ENCODE measurements at regions not wholly inside any gene's neighbourhood (a gene's known extent, or its start where the extent isn't known, plus 50 kb on each side); places are given as distances from the start of the nearest gene placed in this dataset.

DNA sequence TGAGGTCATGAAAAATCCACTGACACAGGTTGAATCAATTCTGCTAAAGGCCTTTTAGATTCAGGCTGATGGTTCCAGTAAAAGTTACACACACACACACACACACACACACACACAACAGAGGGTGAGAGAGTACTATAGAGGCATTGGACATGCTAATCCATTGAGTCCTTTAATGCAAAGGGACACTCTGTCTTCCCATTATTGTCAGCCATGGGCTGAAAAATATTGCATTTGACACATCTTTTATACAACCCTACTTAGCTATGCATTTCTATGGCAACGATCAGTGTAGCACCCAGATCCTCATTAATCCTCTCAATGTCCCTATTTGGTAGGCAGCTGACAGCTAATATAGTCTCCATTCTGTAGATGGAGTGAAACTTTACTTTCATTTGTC, 440.8 kb upstream of the RGPD4 start:
- DNase-seq: no peak
- WGBS, 2 donors: 36 to 56% methylated on average over 1 of the region's 1 CpG
- H3K4me1 ChIP-seq: peaks cover 0 to 8% (median 0%) of the 10 kb centered on the region in 3 donors
- no peaks in the 10 kb centered on the region for H3K9me3 ChIP-seq
- TF ChIP-seq, protein P1, sequence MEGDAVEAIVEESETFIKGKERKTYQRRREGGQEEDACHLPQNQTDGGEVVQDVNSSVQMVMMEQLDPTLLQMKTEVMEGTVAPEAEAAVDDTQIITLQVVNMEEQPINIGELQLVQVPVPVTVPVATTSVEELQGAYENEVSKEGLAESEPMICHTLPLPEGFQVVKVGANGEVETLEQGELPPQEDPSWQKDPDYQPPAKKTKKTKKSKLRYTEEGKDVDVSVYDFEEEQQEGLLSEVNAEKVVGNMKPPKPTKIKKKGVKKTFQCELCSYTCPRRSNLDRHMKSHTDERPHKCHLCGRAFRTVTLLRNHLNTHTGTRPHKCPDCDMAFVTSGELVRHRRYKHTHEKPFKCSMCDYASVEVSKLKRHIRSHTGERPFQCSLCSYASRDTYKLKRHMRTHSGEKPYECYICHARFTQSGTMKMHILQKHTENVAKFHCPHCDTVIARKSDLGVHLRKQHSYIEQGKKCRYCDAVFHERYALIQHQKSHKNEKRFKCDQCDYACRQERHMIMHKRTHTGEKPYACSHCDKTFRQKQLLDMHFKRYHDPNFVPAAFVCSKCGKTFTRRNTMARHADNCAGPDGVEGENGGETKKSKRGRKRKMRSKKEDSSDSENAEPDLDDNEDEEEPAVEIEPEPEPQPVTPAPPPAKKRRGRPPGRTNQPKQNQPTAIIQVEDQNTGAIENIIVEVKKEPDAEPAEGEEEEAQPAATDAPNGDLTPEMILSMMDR (IDR thresholded peaks at IDR 0.05): no peak
- TF ChIP-seq POLR2A (IDR thresholded peaks at IDR 0.05): no peak
- no peak overlapping the region for H3K27ac ChIP-seq
- no peaks in the 10 kb centered on the region for H3K27me3 ChIP-seq
- H3K4me3 ChIP-seq: no peak overlapping the region
- H3K36me3 ChIP-seq: no peaks in the 10 kb centered on the region
- intact Hi-C loops (cut with DNase I): no loop called here

DNA sequence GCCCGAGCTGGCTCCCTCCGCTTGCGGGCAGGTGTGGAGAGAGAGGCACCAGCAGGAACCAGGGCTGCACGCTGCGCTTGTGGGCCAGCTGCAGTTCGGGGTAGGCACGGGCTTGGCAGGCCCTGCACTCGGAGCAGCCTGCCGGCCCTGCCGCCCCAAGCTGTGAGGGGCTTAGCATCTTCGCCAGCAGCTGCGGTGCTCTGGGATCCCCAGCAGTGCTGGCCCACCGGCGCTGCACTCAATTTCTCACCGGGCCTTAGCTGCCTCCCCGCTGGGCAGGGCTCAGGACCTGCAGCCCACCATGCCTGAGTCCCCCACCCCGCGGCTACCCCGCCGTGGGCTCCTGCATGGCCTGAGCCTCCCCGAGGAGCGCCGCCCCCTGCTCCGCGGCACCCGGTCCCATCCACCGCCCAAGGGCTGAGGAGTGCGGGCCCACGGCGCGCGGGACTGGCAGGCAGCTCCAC, 434.4 kb upstream of the RGPD4 start:
- H3K27ac ChIP-seq: no peak overlapping the region
- no peak overlapping the region for H3K4me3 ChIP-seq
- DNase-seq: no peak
- WGBS, 2 donors: 80 to 93% methylated on average over 1 to 3 of the region's 32 CpGs
- H3K36me3 ChIP-seq: no peaks in the 10 kb centered on the region
- H3K9me3 ChIP-seq: no peaks in the 10 kb centered on the region
- no peak for TF ChIP-seq POLR2A (IDR thresholded peaks at IDR 0.05)
- TF ChIP-seq, protein P1 (IDR thresholded peaks at IDR 0.05): no peak
- no peaks in the 10 kb centered on the region for H3K27me3 ChIP-seq
- H3K4me1 ChIP-seq: no peaks in the 10 kb centered on the region
- intact Hi-C loops (cut with DNase I): no loop called here

DNA sequence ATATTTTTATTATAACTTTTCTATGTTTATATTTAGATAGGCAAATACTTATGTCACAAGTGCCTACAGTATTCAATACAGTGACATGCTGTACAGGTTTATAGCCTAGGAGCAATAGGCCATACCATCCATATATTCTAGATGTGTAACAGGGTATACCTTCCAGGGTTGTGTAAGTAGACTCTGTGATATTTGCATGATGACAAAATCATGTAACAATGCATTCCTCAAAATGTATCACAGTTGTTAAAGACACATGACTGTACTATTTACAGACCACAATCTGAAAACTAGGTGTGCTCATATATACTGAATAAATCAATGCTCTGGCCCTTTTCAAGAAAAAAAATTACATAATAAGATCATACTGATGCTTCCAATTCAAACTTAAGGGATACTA, 433.2 kb upstream of the RGPD4 start:
- Histone ChIP-seq H3K4me1 (no peaks in the 10 kb centered on the region), H3K4me3 (no peak overlapping the region), H3K9me3 (no peaks in the 10 kb centered on the region), H3K36me3 (no peaks in the 10 kb centered on the region), H3K27me3 (no peaks in the 10 kb centered on the region), H3K27ac (no peak overlapping the region)
- TF ChIP-seq, protein P1 (IDR thresholded peaks at IDR 0.05): no peak
- TF ChIP-seq POLR2A (IDR thresholded peaks at IDR 0.05): no peak
- intact Hi-C loops (cut with DNase I): no loop called here
- DNase-seq: no peak

DNA sequence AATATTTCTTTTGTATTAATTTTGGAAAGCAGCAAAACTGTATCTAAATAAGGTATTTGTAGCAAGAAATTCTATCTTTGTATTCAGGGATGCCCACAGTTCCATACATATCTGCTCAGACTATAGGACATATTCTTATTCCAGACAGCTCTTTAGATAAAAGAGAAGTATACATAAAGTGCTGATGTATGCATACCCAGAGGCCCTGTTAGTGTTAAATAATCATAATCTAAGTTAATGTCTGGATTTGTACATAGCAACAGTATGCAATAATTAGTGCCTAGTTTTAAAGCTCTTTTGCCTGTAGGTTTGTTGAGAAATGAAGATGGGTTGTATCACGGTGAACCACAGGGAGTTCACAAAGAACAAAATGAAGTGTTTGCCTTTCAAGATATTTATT, 428.0 kb upstream of the RGPD4 start:
- Histone ChIP-seq H3K4me1 (no peaks in the 10 kb centered on the region), H3K27ac (no peak overlapping the region), H3K27me3 (no peaks in the 10 kb centered on the region), H3K4me3 (no peak overlapping the region), H3K36me3 (no peaks in the 10 kb centered on the region), H3K9me3 (no peaks in the 10 kb centered on the region)
- intact Hi-C loops (cut with DNase I): no loop called here
- WGBS, 2 donors: 92 to 97% methylated on average over 1 of the region's 1 CpG
- no peak for DNase-seq
- no peak for TF ChIP-seq POLR2A (IDR thresholded peaks at IDR 0.05)
- TF ChIP-seq, protein P1 (IDR thresholded peaks at IDR 0.05): no peak

DNA sequence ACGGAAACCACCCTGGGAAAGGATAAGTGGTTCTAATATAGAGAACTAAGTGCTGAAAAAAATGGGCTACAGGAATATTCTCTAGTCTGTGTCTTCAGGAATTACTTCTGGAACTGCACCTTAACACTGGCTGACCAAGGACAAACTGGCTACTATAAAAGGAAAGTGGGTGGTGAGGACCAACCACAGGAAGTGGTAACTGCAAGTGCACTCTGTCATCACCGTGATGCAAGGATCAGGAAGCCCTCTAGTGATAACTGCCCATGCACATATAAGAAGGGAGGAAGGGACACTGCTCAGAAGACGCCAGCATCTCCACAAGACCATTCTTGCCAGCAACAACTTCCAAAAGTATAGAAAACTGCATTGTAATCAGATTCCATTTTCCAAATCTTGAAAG, 424.4 kb upstream of the RGPD4 start:
- no peaks in the 10 kb centered on the region for H3K4me1 ChIP-seq
- WGBS, 2 donors: 60 to 68% methylated on average over 3 of the region's 3 CpGs
- intact Hi-C loops (cut with DNase I): no loop called here
- no peak overlapping the region for H3K27ac ChIP-seq
- no peak overlapping the region for H3K4me3 ChIP-seq
- TF ChIP-seq, protein P1 (IDR thresholded peaks at IDR 0.05): no peak
- TF ChIP-seq POLR2A (IDR thresholded peaks at IDR 0.05): no peak
- no peaks in the 10 kb centered on the region for H3K9me3 ChIP-seq
- no peaks in the 10 kb centered on the region for H3K36me3 ChIP-seq
- no peaks in the 10 kb centered on the region for H3K27me3 ChIP-seq
- DNase-seq: no peak

Measured in esophagus squamous epithelium (tissue), 5 donors.